ENCODE measurements at regions not wholly inside any gene's neighbourhood (a gene's known extent, or its start where the extent isn't known, plus 50 kb on each side); places are given as distances from the start of the nearest gene placed in this dataset.

- TF ChIP-seq CTCF (IDR thresholded peaks at IDR 0.05) (no peak), POLR2A (IDR thresholded peaks at IDR 0.05) (no peak)
Observed at GRCh38 chr3:70620367-70620766, 307.9 kb upstream of the MDFIC2 start.
